Omental fat pad (tissue), 3 donors: ENCODE measurements at regions not wholly inside any gene's neighbourhood (a gene's known extent, or its start where the extent isn't known, plus 50 kb on each side); places are given as distances from the start of the nearest gene placed in this dataset.
A peak's percentile ranks its signal among the peaks of the same experiment; 100 is the strongest.
"Not testable (repeated sequence)": the region's sequence is repeated elsewhere in the genome, so short reads cannot be mapped to it uniquely, and the experiment has no call there.

Experiments used
- ATAC-seq: fragments of 150-250 bp; one replicate; pipeline ENCODE4 v1.9.1; 2016; ENCODE audit warnings: mild to moderate bottlenecking, moderate library complexity; ENCODE audit not compliant: low FRiP score
- DNase-seq: peaks from one replicate; pipeline ENCODE4 v3.0.0-alpha.2; 2019; ENCODE audit warnings: low spot score
- CTCF ChIP-seq, 3 donors: fragments of 450-650 bp; IDR thresholded peaks; one replicate each; pipeline ENCODE4 v1.5.1; 2016 to 2017; ENCODE audit warnings: antibody characterized with exemption in 3 of 3, mild to moderate bottlenecking in 3 of 3, moderate library complexity in 2 of 3

- ATAC-seq, result peak; percentile 34
- no peak for TF ChIP-seq CTCF (IDR thresholded peaks at IDR 0.05)
- no peak for DNase-seq
These were observed 112.2 kb downstream of the C9orf152 start for GRCh38 chr9:110095776-110096175.

- not testable (repeated sequence) for DNase-seq, ATAC-seq
These were observed 111.3 kb downstream of the C9orf152 start for GRCh38 chr9:110096674-110097073.

GRCh38 chr9:110099236-110100095 lies 108.5 kb downstream of the C9orf152 start:
- no peak for TF ChIP-seq CTCF (IDR thresholded peaks at IDR 0.05)
- ATAC-seq (peak; percentile 88), DNase-seq (no peak)

- no peak for TF ChIP-seq CTCF (IDR thresholded peaks at IDR 0.05)
These were observed 106.3 kb downstream of the C9orf152 start for GRCh38 chr9:110101531-110102161.

GRCh38 chr9:110103257-110103656 lies 104.7 kb downstream of the C9orf152 start:
- no peak for ATAC-seq
- no peak for TF ChIP-seq CTCF (IDR thresholded peaks at IDR 0.05)

More at GRCh38 chr9:110101531-110102161, 106.3 kb downstream of the C9orf152 start:
- DNase-seq (no peak), ATAC-seq (no peak)

GRCh38 chr9:110104261-110104809 lies 103.6 kb downstream of the C9orf152 start:
- no peak for TF ChIP-seq CTCF (IDR thresholded peaks at IDR 0.05)
- ATAC-seq, result peak; percentile 37
- no peak for DNase-seq

More at GRCh38 chr9:110103257-110103656, 104.7 kb downstream of the C9orf152 start:
- DNase-seq, result no peak

GRCh38 chr9:110105107-110105506 lies 102.9 kb downstream of the C9orf152 start:
- no peak for ATAC-seq
- DNase-seq, result no peak

More at GRCh38 chr9:110105107-110105506, 102.9 kb downstream of the C9orf152 start:
- no peak for TF ChIP-seq CTCF (IDR thresholded peaks at IDR 0.05)
